ENCODE measurements at regions not wholly inside any gene's neighbourhood (a gene's known extent, or its start where the extent isn't known, plus 50 kb on each side); places are given as distances from the start of the nearest gene placed in this dataset.

DNA sequence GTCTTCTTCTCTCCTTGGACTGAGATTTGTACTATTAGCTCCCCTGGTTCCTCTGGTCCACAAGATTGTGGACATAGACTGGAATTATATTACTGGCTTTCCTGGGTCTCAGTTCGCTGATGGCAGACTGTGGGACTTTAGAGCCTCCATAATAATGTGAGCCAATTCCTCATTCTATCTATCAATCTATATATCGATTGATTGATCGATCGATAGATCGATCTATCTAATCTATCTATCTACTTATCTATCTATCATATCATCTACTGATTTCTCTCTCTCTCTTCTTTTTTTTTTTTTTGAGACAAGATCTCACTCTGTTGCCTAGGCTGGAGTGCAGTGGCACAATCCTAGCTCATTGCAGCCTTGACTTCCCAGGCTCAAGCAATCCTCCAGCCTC lies 51.5 kb upstream of the DDR1 start:
- TF ChIP-seq, protein P1, sequence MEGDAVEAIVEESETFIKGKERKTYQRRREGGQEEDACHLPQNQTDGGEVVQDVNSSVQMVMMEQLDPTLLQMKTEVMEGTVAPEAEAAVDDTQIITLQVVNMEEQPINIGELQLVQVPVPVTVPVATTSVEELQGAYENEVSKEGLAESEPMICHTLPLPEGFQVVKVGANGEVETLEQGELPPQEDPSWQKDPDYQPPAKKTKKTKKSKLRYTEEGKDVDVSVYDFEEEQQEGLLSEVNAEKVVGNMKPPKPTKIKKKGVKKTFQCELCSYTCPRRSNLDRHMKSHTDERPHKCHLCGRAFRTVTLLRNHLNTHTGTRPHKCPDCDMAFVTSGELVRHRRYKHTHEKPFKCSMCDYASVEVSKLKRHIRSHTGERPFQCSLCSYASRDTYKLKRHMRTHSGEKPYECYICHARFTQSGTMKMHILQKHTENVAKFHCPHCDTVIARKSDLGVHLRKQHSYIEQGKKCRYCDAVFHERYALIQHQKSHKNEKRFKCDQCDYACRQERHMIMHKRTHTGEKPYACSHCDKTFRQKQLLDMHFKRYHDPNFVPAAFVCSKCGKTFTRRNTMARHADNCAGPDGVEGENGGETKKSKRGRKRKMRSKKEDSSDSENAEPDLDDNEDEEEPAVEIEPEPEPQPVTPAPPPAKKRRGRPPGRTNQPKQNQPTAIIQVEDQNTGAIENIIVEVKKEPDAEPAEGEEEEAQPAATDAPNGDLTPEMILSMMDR (IDR thresholded peaks at IDR 0.05) = no peak
- TF ChIP-seq POLR2A (IDR thresholded peaks at IDR 0.05) = no peak
